Naive thymus-derived CD8-positive, alpha-beta T cell (primary cell): ENCODE measurements at regions not wholly inside any gene's neighbourhood (a gene's known extent, or its start where the extent isn't known, plus 50 kb on each side); places are given as distances from the start of the nearest gene placed in this dataset.

Source experiments
- ATAC-seq, 2 donors: fragments of 150-1000 bp; cut with Tn5 transposase in 1 of 2; sonication (Bioruptor Pico), chemical (Tn5 transposase) in 1 of 2; 1 replicate in 1 of 2; 2 replicates in 1 of 2; pipeline ENCODE4 v1.10.0; 2021; ENCODE audit warnings: mild to moderate bottlenecking in 2 of 2, moderate library complexity in 2 of 2
- POLR2A ChIA-PET: fragments of 350-600 bp; sonication (Branson Sonifier 250); formaldehyde crosslinking; loops from one replicate; lab custom pipeline; 2021; ENCODE audit warnings: antibody characterized with exemption; lab: Charles Lee
- DNase-seq, 10 donors: peaks; one replicate each; pipeline versions ENCODE4 v3.0.0 to v3.0.0-alpha.2; 2020 to 2022
- H3K27ac Mint-ChIP-seq, 10 donors: one replicate each; pipeline ENCODE4 v1.8.0; 2020 to 2022; ENCODE audit warnings: mild to moderate bottlenecking in 10 of 10, mixed read lengths in 10 of 10, moderate library complexity in 4 of 10, inconsistent platforms in 1 of 10
- H3K27me3 Mint-ChIP-seq, 5 donors: one replicate each; pipeline ENCODE4 v1.8.0; 2021 to 2022; ENCODE audit warnings: mixed read lengths in 5 of 5
- H3K36me3 Mint-ChIP-seq, 3 donors: one replicate each; pipeline ENCODE4 v1.8.0; 2020 to 2022; ENCODE audit warnings: mixed read lengths in 3 of 3, mild to moderate bottlenecking in 2 of 3, inconsistent platforms in 1 of 3
- H3K4me1 Mint-ChIP-seq, 4 donors: one replicate each; pipeline ENCODE4 v1.8.0; 2021 to 2022; ENCODE audit warnings: mixed read lengths in 4 of 4
- H3K4me3 Mint-ChIP-seq, 10 donors: one replicate each; pipeline ENCODE4 v1.8.0; 2020 to 2022; ENCODE audit warnings: mild to moderate bottlenecking in 10 of 10, mixed read lengths in 10 of 10, moderate library complexity in 6 of 10, inconsistent platforms in 1 of 10
- H3K9me3 Mint-ChIP-seq, 9 donors: one replicate each; pipeline ENCODE4 v1.8.0; 2020 to 2022; ENCODE audit warnings: mixed read lengths in 9 of 9, mild to moderate bottlenecking in 3 of 9, inconsistent platforms in 1 of 9, moderate library complexity in 1 of 9

DNA sequence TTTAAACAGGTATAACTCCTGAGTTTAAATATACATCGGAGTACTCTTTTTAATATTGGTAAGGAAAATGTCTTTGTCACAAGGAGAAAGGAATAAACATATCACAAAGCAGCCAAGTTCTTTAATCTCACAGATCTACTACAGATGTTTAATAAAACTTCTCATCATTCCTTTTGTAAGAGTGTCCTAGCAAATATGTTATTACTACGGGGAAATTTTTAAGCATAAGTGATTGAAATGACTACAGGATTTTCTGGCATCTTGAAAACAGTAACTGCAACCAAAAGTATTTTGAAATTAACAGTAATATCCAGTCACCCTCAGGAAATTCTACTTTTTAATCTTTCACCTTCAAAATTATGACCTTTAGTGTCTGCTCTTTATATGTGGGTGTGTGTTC is 403.1 kb downstream of the IRS1 start:
- Mint-ChIP-seq H3K36me3 (no peaks in the 10 kb centered on the region), H3K27me3 (peaks cover 2 to 16% (median 9%) of the 10 kb centered on the region in 5 donors), H3K27ac (no peak overlapping the region), H3K9me3 (peaks cover 0 to 5% (median 3%) of the 10 kb centered on the region in 9 donors), H3K4me3 (no peak overlapping the region), H3K4me1 (peaks cover 0 to 2% (median 0%) of the 10 kb centered on the region in 4 donors)
- no peak for ATAC-seq
- DNase-seq, result no peak
- POLR2A ChIA-PET, result interaction anchor here (0.7 kb wide), 1 partner anchor 10 kb away, joined by 3 read pairs; no protein-coding TSS in a partner anchor

DNA sequence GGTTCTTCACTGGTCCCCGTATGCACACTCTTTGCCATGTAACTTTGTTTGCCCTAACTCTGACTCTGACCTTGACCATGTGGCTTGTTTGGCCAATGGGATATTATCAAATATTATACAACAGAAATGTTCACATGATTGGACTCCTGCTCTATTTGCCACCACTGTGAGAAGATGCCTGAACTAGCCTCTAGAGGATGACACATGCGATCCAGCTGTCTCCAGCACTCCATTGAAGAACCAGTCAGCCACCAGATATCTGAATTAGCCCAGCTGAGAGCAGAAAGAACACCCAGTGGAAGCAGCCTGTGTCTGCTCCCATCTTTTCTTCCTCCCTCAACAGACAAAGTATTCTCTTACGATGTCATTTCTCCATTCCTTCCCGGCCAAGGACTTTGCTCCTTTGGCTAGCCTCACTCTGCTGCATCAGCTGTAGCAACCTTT is 412.1 kb downstream of the IRS1 start:
- POLR2A ChIA-PET, result no interaction called here
- Mint-ChIP-seq H3K9me3 (peaks cover 0 to 2% (median 0%) of the 10 kb centered on the region in 9 donors), H3K4me3 (no peak overlapping the region), H3K27ac (no peak overlapping the region), H3K27me3 (peaks cover 4 to 16% (median 5%) of the 10 kb centered on the region in 5 donors), H3K36me3 (no peaks in the 10 kb centered on the region), H3K4me1 (peaks cover 0 to 2% (median 0%) of the 10 kb centered on the region in 4 donors)
- ATAC-seq (no peak), DNase-seq (no peak)

DNA sequence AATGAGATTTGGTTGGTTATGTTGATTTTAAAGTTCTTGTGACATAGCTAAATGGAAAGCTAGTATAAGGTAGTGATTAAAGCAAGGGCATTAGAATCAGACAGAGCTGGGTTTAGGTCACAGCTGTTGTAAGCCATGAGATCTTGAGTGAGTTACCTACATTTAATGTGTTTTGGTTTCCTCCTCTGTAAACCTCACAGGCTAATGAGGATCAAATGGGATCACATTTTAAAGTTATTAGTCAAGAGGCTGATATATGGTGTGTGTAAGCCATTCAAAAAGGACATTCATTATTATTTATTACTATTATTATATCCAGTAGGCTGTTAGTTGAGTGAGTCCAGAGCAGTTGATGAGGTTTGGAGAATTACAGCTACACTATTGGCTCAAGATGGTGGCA is 416.2 kb downstream of the IRS1 start:
- DNase-seq (no peak), ATAC-seq (no peak)
- POLR2A ChIA-PET, result no interaction called here
- Mint-ChIP-seq H3K27me3 (peaks cover 4 to 20% (median 17%) of the 10 kb centered on the region in 5 donors), H3K36me3 (no peaks in the 10 kb centered on the region), H3K4me3 (no peak overlapping the region), H3K9me3 (no peaks in the 10 kb centered on the region), H3K27ac (no peak overlapping the region), H3K4me1 (peaks cover 0 to 2% (median 0%) of the 10 kb centered on the region in 4 donors)

DNA sequence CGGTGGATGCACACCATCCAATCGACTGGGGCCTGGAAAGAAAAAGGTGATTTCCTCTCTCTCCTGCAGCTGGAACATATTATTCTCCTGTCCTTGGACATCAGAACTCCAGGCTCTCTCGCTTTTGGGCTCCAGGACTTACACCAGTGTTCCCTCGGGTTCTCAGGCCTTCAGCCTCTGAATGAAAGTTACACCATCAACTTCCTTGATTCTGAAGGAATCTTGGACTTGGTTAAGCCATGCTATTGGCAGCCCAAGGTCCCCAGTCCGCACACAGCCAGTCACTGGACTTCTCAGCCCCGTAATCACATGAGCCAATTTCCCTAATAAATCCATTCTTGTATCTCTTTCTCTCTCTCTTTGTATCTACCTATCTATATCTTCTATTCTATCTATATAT is 418.9 kb downstream of the IRS1 start:
- H3K9me3 Mint-ChIP-seq, result no peaks in the 10 kb centered on the region
- POLR2A ChIA-PET, result no interaction called here

DNA sequence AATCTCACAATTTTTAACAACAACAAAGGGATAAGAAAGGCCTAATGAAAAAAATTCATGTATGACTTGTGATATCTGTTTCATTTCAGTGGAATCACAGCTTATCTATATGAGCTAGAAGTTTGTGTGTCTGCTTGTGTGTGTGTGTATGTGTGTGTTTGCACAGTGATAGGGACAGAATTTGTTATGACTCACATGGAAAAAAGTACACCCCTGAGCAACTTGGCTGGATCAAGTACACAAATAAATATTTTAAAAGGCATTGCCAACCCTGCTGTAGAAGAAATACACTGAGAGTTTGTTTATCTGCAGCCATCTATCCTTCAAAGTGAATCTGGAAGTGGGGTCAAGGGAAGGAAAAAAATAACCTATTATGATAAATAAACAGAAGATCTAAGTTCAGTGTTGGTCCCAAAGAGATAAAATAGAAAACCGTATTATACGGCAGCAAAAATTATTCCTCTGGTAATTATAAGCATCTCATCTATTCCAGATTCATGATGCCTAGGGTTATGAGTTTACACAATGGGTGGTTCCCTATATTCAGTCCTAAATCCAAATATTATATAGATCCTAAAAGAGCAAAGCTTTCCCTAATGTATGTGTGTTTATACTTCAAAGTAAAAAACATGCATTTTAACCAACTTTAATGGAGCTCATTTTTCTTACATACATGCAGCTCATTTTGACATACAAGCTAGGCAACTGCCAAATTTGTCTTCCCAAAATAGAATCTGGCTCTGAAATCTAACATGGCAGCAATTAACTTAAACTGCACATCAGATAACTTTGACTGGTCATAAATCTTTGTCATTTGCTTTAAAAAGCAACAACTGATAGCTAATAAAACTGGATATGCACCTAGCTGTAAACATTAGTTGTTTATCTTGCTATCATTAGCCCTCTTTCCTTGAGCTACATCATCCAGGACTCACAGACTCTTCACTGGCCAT is 420.6 kb downstream of the IRS1 start:
- no peak for ATAC-seq
- no peaks in the 10 kb centered on the region for H3K4me1 Mint-ChIP-seq

More for the DNA sequence above, 418.9 kb downstream of the IRS1 start:
- Mint-ChIP-seq H3K4me1 (no peaks in the 10 kb centered on the region), H3K27ac (peak overlapping the region in 1 of 10 donors; percentile 14), H3K36me3 (no peaks in the 10 kb centered on the region), H3K4me3 (no peak overlapping the region), H3K27me3 (peaks cover 5 to 18% (median 16%) of the 10 kb centered on the region in 5 donors)
- DNase-seq, result no peak
- no peak for ATAC-seq

DNA sequence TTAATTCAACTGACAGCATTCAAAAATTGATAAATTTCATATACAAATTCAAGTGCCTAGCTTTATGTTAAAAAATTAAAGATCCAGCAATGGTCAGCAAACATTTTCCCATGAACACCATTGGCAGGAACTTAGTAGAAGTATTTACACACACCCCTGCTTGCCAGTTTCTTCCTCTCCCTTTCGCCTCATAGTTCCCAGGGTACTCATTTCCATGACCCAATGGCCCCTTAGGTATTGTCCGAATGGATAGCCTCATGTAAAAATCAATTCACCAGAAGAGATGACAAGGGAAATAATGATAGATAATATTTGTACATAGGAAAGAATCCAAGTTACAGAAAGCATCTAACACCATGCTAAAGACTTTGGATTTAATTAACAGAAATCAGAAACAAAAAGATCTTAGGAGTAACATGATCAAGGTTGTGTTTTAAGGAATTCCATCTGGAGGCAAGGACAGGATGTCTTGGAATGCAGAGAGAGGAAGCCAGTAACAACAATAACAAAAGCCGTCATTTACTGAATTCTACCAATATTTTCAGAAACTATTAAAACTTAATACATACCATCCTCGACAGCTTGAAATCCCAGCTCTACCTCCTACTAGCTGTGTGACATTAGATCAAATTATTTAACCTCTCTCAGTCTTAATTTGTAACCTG is 423.0 kb downstream of the IRS1 start:
- H3K4me1 Mint-ChIP-seq, result no peaks in the 10 kb centered on the region
- no peaks in the 10 kb centered on the region for H3K36me3 Mint-ChIP-seq
- no peak overlapping the region for H3K4me3 Mint-ChIP-seq
- H3K27me3 Mint-ChIP-seq, result peaks cover 8 to 28% (median 13%) of the 10 kb centered on the region in 5 donors
- H3K9me3 Mint-ChIP-seq, result no peaks in the 10 kb centered on the region
- ATAC-seq (no peak), DNase-seq (no peak)
- POLR2A ChIA-PET, result no interaction called here
- no peak overlapping the region for H3K27ac Mint-ChIP-seq

More for the DNA sequence above, 420.6 kb downstream of the IRS1 start:
- Mint-ChIP-seq H3K27me3 (peaks cover 5 to 21% (median 16%) of the 10 kb centered on the region in 5 donors), H3K36me3 (no peaks in the 10 kb centered on the region), H3K4me3 (no peak overlapping the region), H3K27ac (no peak overlapping the region), H3K9me3 (no peaks in the 10 kb centered on the region)
- POLR2A ChIA-PET, result no interaction called here
- DNase-seq, result no peak

DNA sequence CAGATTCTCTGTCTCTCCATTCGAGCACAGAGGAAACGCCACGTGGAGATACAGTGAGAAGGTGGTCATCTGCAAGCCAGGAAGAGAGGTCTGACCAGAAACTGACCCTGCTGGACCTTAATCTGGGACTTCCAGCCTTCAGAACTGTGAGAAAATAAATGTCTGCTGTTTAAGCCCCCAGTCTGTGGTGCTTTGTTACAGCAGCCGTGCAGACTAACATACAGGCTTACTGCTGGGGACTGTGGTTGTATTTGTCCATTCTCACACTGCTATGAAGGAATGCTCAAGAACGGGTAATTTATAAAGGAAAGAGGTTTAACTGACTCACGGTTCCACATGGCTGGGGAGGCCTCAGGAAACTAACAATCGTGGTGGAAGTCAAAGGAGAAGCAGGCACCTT is 432.7 kb downstream of the IRS1 start:
- ATAC-seq, result no peak
- POLR2A ChIA-PET, result no interaction called here
- Mint-ChIP-seq H3K9me3 (peaks cover 0 to 10% (median 0%) of the 10 kb centered on the region in 9 donors), H3K4me3 (no peak overlapping the region), H3K4me1 (no peaks in the 10 kb centered on the region), H3K36me3 (no peaks in the 10 kb centered on the region), H3K27me3 (peaks cover 7 to 54% (median 21%) of the 10 kb centered on the region in 5 donors), H3K27ac (no peak overlapping the region)
- DNase-seq, result no peak

DNA sequence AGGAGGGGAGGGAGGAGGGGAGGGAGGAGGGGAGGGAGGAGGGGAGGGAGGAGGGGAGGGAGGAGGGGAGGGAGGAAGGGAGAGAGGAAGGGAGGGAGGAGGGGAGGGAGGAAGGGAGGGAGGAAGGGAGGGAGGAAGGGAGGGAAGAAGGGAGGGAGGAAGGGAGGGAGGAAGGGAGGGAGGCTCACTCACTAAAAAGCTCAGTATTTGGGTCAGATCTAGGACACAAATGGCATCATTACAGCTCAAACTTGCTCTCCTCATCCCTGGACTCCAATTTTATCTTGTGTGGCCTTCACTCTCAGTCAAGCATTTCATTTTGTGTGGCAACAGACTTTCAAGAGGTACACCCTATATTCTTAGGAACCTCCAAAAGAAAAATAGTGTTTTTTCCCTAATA is 435.4 kb downstream of the IRS1 start:
- POLR2A ChIA-PET, result no interaction called here
- Mint-ChIP-seq H3K9me3 (peaks cover 0 to 10% (median 0%) of the 10 kb centered on the region in 9 donors), H3K4me3 (no peak overlapping the region), H3K27ac (no peak overlapping the region), H3K36me3 (no peaks in the 10 kb centered on the region), H3K27me3 (peaks cover 8 to 38% (median 17%) of the 10 kb centered on the region in 5 donors), H3K4me1 (peaks cover 0 to 2% (median 0%) of the 10 kb centered on the region in 4 donors)
- ATAC-seq (no peak), DNase-seq (no peak)

DNA sequence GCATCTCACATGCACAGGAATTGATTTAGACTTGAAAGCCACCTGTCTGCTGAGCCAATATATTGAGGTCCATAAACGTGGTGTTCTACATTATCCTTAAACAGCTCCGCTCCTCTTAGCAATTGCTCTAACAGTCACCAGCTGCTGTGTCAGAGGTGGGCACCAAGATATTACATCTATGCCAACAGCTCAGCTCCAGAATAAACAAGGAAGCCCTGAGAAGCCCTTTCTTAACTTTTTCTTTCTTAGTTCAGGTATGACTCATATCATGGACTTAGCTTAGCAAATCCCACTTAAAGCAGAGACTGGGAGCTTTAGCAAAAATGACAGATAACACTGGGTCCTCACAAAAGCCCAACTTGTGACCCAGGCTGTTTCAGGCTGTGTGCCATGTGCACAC is 436.6 kb downstream of the IRS1 start:
- no peak overlapping the region for H3K27ac Mint-ChIP-seq
- H3K27me3 Mint-ChIP-seq, result peaks cover 8 to 36% (median 12%) of the 10 kb centered on the region in 5 donors
- DNase-seq (no peak), ATAC-seq (no peak)
- POLR2A ChIA-PET, result no interaction called here
- H3K9me3 Mint-ChIP-seq, result peaks cover 0 to 10% (median 0%) of the 10 kb centered on the region in 9 donors
- H3K4me3 Mint-ChIP-seq, result no peak overlapping the region
- no peaks in the 10 kb centered on the region for H3K36me3 Mint-ChIP-seq
- H3K4me1 Mint-ChIP-seq, result peaks cover 0 to 2% (median 0%) of the 10 kb centered on the region in 4 donors

DNA sequence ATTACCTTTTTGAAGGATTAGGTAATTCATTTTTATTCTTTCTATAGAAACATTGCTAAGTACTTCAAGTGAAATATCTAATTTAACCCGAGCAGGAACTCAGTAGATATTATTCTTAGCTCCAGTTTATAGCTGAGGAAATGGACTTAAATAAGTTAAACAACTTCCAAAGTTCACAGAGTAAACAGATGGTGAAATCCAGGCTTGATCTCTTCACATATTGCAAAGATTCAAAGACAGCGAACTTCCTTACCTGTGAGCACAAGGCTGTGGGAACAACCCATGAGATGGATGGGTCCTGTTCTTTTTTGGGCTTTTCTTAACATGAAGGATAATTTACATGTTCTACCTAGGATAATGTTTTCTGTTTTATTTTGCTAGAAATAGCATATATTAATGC is 439.0 kb downstream of the IRS1 start:
- no peak for DNase-seq
- Mint-ChIP-seq H3K9me3 (peaks cover 0 to 10% (median 0%) of the 10 kb centered on the region in 9 donors), H3K4me3 (no peak overlapping the region), H3K4me1 (peaks cover 0 to 2% (median 0%) of the 10 kb centered on the region in 4 donors), H3K27me3 (peaks cover 6 to 32% (median 13%) of the 10 kb centered on the region in 5 donors), H3K36me3 (no peaks in the 10 kb centered on the region), H3K27ac (no peak overlapping the region)
- ATAC-seq, result no peak
- POLR2A ChIA-PET, result no interaction called here

DNA sequence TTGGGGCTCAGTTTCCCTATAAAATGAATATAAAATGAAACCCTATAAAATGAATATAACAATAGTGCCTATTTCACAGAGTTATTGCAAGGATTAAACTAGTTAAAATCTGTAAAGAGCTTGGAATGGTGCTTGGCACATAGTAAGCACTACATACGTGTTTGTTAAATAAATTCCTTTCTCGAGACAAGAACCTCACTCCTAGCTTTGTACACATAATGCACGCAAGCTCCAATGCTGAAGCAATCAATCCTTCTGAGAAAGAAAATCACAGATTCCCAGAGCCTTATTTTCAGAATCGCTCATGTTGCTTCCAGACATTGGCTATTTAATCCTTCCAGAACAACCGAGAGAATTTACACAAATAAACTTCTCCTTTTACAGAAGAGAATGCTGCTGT is 440.9 kb downstream of the IRS1 start:
- Mint-ChIP-seq H3K9me3 (peaks cover 0 to 8% (median 0%) of the 10 kb centered on the region in 9 donors), H3K36me3 (no peaks in the 10 kb centered on the region), H3K4me1 (peaks cover 0 to 2% (median 0%) of the 10 kb centered on the region in 4 donors), H3K27me3 (peaks cover 6 to 39% (median 16%) of the 10 kb centered on the region in 5 donors), H3K27ac (no peak overlapping the region), H3K4me3 (no peak overlapping the region)
- ATAC-seq, result no peak
- POLR2A ChIA-PET, result no interaction called here
- no peak for DNase-seq

DNA sequence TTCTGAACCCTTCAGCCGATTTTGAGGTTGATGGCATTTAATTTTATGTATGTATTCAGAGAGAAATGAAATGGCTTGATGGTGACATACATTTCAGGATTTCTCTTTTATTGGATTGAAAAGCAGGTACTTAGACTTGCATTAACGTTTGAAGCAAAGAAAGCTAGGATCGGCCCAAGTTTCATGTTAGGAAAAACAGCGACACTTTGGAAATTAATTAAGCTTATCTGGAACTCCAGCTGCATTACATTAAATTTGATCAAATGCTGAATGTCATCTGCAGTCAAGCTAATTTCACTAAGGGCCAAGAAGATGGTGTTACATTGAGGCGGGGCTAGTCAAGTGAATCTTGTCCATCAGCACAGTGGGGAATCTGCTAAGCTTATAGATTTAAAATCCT is 441.8 kb downstream of the IRS1 start:
- H3K27ac Mint-ChIP-seq, result no peak overlapping the region
- no peak for ATAC-seq
- H3K4me1 Mint-ChIP-seq, result peaks cover 0 to 2% (median 0%) of the 10 kb centered on the region in 4 donors
- peaks cover 6 to 38% (median 16%) of the 10 kb centered on the region in 5 donors for H3K27me3 Mint-ChIP-seq
- H3K4me3 Mint-ChIP-seq, result no peak overlapping the region
- H3K36me3 Mint-ChIP-seq, result no peaks in the 10 kb centered on the region
- H3K9me3 Mint-ChIP-seq, result peaks cover 0 to 2% (median 0%) of the 10 kb centered on the region in 9 donors
- no peak for DNase-seq
- POLR2A ChIA-PET, result no interaction called here

DNA sequence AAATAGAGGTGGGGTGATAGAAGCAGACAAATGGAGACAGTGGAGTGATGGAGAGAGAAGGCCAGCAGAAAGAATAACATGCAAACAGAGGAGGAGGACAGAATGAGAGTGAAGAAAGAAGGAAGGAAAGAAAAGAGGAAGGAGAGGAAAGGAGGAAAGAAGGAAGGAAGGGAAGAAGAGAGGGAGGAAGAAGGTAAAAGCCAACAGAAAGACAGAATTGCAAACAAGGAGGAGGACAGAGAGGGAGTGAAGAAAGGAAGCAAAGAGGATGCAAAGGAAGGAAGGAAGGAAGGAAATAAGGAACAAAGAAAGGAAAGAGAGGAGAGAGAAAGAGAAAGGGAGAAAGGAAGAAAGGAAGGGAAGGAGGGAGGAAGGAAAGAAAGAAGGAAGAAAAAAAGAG is 444.0 kb downstream of the IRS1 start:
- POLR2A ChIA-PET, result no interaction called here
- peaks cover 2 to 21% (median 13%) of the 10 kb centered on the region in 5 donors for H3K27me3 Mint-ChIP-seq
- H3K36me3 Mint-ChIP-seq, result no peaks in the 10 kb centered on the region
- ATAC-seq (no peak), DNase-seq (no peak)
- H3K4me1 Mint-ChIP-seq, result peaks cover 0 to 2% (median 0%) of the 10 kb centered on the region in 4 donors
- H3K9me3 Mint-ChIP-seq, result no peaks in the 10 kb centered on the region
- H3K4me3 Mint-ChIP-seq, result no peak overlapping the region
- H3K27ac Mint-ChIP-seq, result no peak overlapping the region
